MCF 10A (cell line): ENCODE measurements at regions not wholly inside any gene's neighbourhood (a gene's known extent, or its start where the extent isn't known, plus 50 kb on each side); places are given as distances from the start of the nearest gene placed in this dataset.

Experiments
- BruUV-seq: library from RNA; stranded (reverse); fragments of 400-500 nt; replicated peaks from 2 replicates; lab custom pipeline; 2021; lab: Mats Ljungman, UMichigan
- CTCF ChIA-PET: fragments of 300-600 bp; sonication (Branson Sonifier 250); formaldehyde crosslinking; extraction: SDS; loops from one replicate; lab custom pipeline; 2021; ENCODE audit warnings: antibody characterized with exemption, inconsistent platforms; lab: Yijun Ruan, JAX
- POLR2A ChIA-PET: fragments of 300-600, 350-650 bp; sonication (Branson Sonifier 250); formaldehyde crosslinking; extraction: SDS; loops from one replicate; lab custom pipeline; 2020; ENCODE audit warnings: antibody characterized with exemption, inconsistent platforms; lab: Yijun Ruan, JAX
- DNase-seq: peaks from one replicate; pipeline ENCODE4 v3.0.0-alpha.2; 2018; ENCODE audit not compliant: unreplicated experiment
- H3K27ac Mint-ChIP-seq: one replicate; pipeline ENCODE4 v1.8.0; 2022; ENCODE audit warnings: mild to moderate bottlenecking, low read depth, mixed read lengths; ENCODE audit not compliant: unreplicated experiment
- H3K27me3 Mint-ChIP-seq: one replicate; pipeline ENCODE4 v1.8.0; 2022; ENCODE audit warnings: mixed read lengths; ENCODE audit not compliant: insufficient read depth, unreplicated experiment
- H3K36me3 Mint-ChIP-seq: one replicate; pipeline ENCODE4 v1.8.0; 2022; ENCODE audit warnings: mild to moderate bottlenecking, moderate library complexity, mixed read lengths; ENCODE audit not compliant: insufficient read depth, unreplicated experiment
- H3K4me1 Mint-ChIP-seq: one replicate; pipeline ENCODE4 v1.8.0; 2022; ENCODE audit warnings: mixed read lengths; ENCODE audit not compliant: insufficient read depth, unreplicated experiment
- H3K4me3 Mint-ChIP-seq: one replicate; pipeline ENCODE4 v1.8.0; 2022; ENCODE audit warnings: mild to moderate bottlenecking, moderate library complexity, mixed read lengths; ENCODE audit not compliant: unreplicated experiment
- H3K9me3 Mint-ChIP-seq: one replicate; pipeline ENCODE4 v1.8.0; 2022; ENCODE audit warnings: mixed read lengths; ENCODE audit not compliant: unreplicated experiment
- CTCF ChIP-seq: fragments of 200-600 bp; IDR thresholded peaks from one replicate; pipeline ENCODE4 v1.8.0; 2022; ENCODE audit warnings: antibody characterized with exemption, mild to moderate bottlenecking; ENCODE audit not compliant: unreplicated experiment
- intact Hi-C: fragments of 100-400 bp; cut with micrococcal nuclease; formaldehyde crosslinking; loops from 2 replicates; pipeline ENCODE4 v1.14.1; 2022

GRCh38 chr4:13285336-13285735 is 198.8 kb downstream of the RAB28 start:
- TF ChIP-seq CTCF: no peak
- no peaks in the 10 kb centered on the region for H3K9me3 Mint-ChIP-seq
- H3K4me3 Mint-ChIP-seq: no peak overlapping the region
- CTCF ChIA-PET: no interaction called here
- DNase-seq: no peak
- no peaks in the 10 kb centered on the region for H3K36me3 Mint-ChIP-seq
- peaks cover 9% of the 10 kb centered on the region for H3K4me1 Mint-ChIP-seq
- H3K27ac Mint-ChIP-seq: no peak overlapping the region
- H3K27me3 Mint-ChIP-seq: no peaks in the 10 kb centered on the region
- intact Hi-C loops: no loop called here
- POLR2A ChIA-PET: no interaction called here
- no TSS peak for BruUV-seq

GRCh38 chr4:13284932-13285331 is 199.2 kb downstream of the RAB28 start:
- H3K36me3 Mint-ChIP-seq: no peaks in the 10 kb centered on the region
- no peak for DNase-seq
- TF ChIP-seq CTCF: no peak
- H3K27ac Mint-ChIP-seq: no peak overlapping the region
- H3K4me1 Mint-ChIP-seq: peaks cover 7% of the 10 kb centered on the region
- BruUV-seq: no TSS peak
- no peak overlapping the region for H3K4me3 Mint-ChIP-seq
- intact Hi-C loops: no loop called here
- H3K27me3 Mint-ChIP-seq: no peaks in the 10 kb centered on the region
- H3K9me3 Mint-ChIP-seq: no peaks in the 10 kb centered on the region
- CTCF ChIA-PET: no interaction called here
- POLR2A ChIA-PET: no interaction called here

GRCh38 chr4:13276357-13276756 is 207.8 kb downstream of the RAB28 start:
- ChIA-PET POLR2A (no interaction called here), CTCF (no interaction called here)
- no peak for TF ChIP-seq CTCF
- no TSS peak for BruUV-seq
- Mint-ChIP-seq H3K27me3 (no peaks in the 10 kb centered on the region), H3K36me3 (no peaks in the 10 kb centered on the region), H3K27ac (no peak overlapping the region), H3K4me1 (no peaks in the 10 kb centered on the region), H3K9me3 (peaks cover 9% of the 10 kb centered on the region), H3K4me3 (no peak overlapping the region)
- intact Hi-C loops: no loop called here
- DNase-seq: no peak

GRCh38 chr4:13268703-13269102 is 215.4 kb downstream of the RAB28 start:
- Mint-ChIP-seq H3K9me3 (no peaks in the 10 kb centered on the region), H3K27me3 (no peaks in the 10 kb centered on the region), H3K36me3 (no peaks in the 10 kb centered on the region), H3K4me3 (no peak overlapping the region), H3K4me1 (no peaks in the 10 kb centered on the region), H3K27ac (no peak overlapping the region)
- no peak for TF ChIP-seq CTCF
- POLR2A ChIA-PET: no interaction called here
- CTCF ChIA-PET: no interaction called here
- no peak for DNase-seq
- intact Hi-C loops: no loop called here
- no TSS peak for BruUV-seq
